ENCODE measurements at regions not wholly inside any gene's neighbourhood (a gene's known extent, or its start where the extent isn't known, plus 50 kb on each side); places are given as distances from the start of the nearest gene placed in this dataset.

GRCh38 chr15:47484997-47485396, 232.3 kb upstream of the SEMA6D start:
- H3K4me1 ChIP-seq (ENCODE audit: control insufficient read depth, insufficient read depth, low read length): no peaks in the 10 kb centered on the region
- no peak overlapping the region for H3K27ac ChIP-seq (ENCODE audit: low read length)
- BruUV-seq (replicated peaks): no TSS peak
- no peaks in the 10 kb centered on the region for H3K9me3 ChIP-seq (ENCODE audit: control insufficient read depth, insufficient read depth, low read depth, low read length)
- no peak for TF ChIP-seq TCF7L2 (IDR thresholded peaks at IDR 0.05; ENCODE audit: low read depth, low read length)
- TF ChIP-seq POLR2AphosphoS5 (IDR thresholded peaks at IDR 0.05; ENCODE audit: low read depth, low read length): no peak
- no peak for TF ChIP-seq REST (IDR thresholded peaks at IDR 0.05; ENCODE audit: insufficient read depth in 1 of 2, low read depth in 2 of 2, low read length in 1 of 2)
- TF ChIP-seq CTCF (IDR thresholded peaks at IDR 0.05): no peak
- TF ChIP-seq SIN3A (IDR thresholded peaks at IDR 0.05; ENCODE audit: borderline replicate concordance, insufficient read depth, low read depth, low read length): no peak
- POLR2A ChIA-PET: no interaction called here
- in situ Hi-C loops (cut with HindIII; ENCODE audit: low pct_unique_long_range_greater_than_20kb, low sequenced_read_pairs) (no loop called here), intact Hi-C loops (cut with micrococcal nuclease; ENCODE audit: unreplicated experiment) (no loop called here)
- CTCF ChIA-PET: no interaction called here
- no peaks in the 10 kb centered on the region for H3K36me3 ChIP-seq (ENCODE audit: control insufficient read depth, insufficient read depth, low read length)
- H3K4me3 ChIP-seq (ENCODE audit: low read depth in 2 of 2, low read length in 2 of 2): no peak overlapping the region
- no peak for ATAC-seq
- no peaks in the 10 kb centered on the region for H3K27me3 ChIP-seq (ENCODE audit: control insufficient read depth, insufficient read depth, low read length)
- no peak for DNase-seq (ENCODE audit: low read depth, low spot score)

GRCh38 chr15:47485419-47485818, 231.9 kb upstream of the SEMA6D start:
- DNase-seq (ENCODE audit: low read depth, low spot score) (no peak), ATAC-seq (no peak)
- POLR2A ChIA-PET: no interaction called here
- BruUV-seq (replicated peaks): no TSS peak
- Histone ChIP-seq H3K36me3 (ENCODE audit: control insufficient read depth, insufficient read depth, low read length) (no peaks in the 10 kb centered on the region), H3K27me3 (ENCODE audit: control insufficient read depth, insufficient read depth, low read length) (no peaks in the 10 kb centered on the region), H3K27ac (ENCODE audit: low read length) (no peak overlapping the region), H3K4me3 (ENCODE audit: low read depth in 2 of 2, low read length in 2 of 2) (no peak overlapping the region), H3K9me3 (ENCODE audit: control insufficient read depth, insufficient read depth, low read depth, low read length) (no peaks in the 10 kb centered on the region), H3K4me1 (ENCODE audit: control insufficient read depth, insufficient read depth, low read length) (no peaks in the 10 kb centered on the region)
- in situ Hi-C loops (cut with HindIII; ENCODE audit: low pct_unique_long_range_greater_than_20kb, low sequenced_read_pairs): no loop called here
- TF ChIP-seq SIN3A (IDR thresholded peaks at IDR 0.05; ENCODE audit: borderline replicate concordance, insufficient read depth, low read depth, low read length) (no peak), REST (IDR thresholded peaks at IDR 0.05; ENCODE audit: insufficient read depth in 1 of 2, low read depth in 2 of 2, low read length in 1 of 2) (no peak), POLR2AphosphoS5 (IDR thresholded peaks at IDR 0.05; ENCODE audit: low read depth, low read length) (no peak), TCF7L2 (IDR thresholded peaks at IDR 0.05; ENCODE audit: low read depth, low read length) (no peak), CTCF (IDR thresholded peaks at IDR 0.05) (no peak)
- intact Hi-C loops (cut with micrococcal nuclease; ENCODE audit: unreplicated experiment): no loop called here
- CTCF ChIA-PET: no interaction called here
